Left renal cortex interstitium (tissue), 4 donors: ENCODE measurements at regions not wholly inside any gene's neighbourhood (a gene's known extent, or its start where the extent isn't known, plus 50 kb on each side); places are given as distances from the start of the nearest gene placed in this dataset.

Experiments used
- DNase-seq, 4 donors: peaks; one replicate each; pipeline ENCODE4 v3.0.0-alpha.2; 2013; ENCODE audit warnings: low read depth in 4 of 4, low spot score in 2 of 4, missing footprints in 1 of 4

DNA sequence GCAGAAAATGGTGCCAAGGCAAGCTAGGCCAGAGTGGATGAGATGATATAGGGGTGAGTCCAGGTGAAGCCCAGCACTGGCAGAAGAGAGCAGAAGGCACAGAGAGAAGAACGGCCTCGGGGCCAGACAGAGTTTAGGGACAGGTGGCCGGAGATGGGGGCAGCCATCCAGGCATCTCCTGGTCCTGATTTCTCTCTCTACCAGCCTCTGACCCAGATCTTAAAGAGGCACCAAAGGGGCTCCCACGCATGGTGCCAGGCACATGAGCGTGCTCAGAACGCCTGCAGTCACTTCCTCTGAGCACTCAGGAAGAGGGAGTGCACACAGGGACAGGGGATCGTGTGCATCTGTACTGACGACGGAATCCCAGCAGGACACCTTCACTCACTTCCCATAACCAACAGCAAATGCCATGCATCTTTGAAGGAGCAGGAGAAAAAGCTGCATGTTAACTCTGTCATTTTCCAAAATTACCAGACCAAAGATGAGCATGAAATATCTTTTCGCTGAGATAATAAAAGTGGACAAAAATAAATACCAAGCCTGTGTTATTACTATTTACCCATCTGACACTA lies 427.8 kb upstream of the MYT1L start:
- no peak for DNase-seq

DNA sequence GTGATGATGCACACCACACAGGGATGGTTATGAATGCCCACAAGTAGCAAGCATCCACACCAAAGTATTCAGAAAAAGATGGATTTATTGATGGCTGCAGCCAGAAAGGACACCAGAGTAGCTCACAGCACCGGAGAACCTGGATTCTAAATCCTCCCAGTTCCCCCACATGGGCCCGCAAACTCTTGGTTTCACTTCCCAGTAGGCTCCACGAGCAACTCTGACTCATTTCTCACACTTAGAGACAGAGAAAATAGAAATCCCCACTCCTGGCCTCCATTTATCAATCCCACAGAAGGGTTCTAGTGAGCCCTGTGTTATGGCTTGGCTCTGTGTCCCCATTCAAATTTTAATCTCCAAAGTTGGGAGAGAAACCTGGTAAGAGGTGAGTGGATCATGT lies 426.7 kb upstream of the MYT1L start:
- no peak for DNase-seq

- DNase-seq = no peak
Measured at GRCh38 chr2:2756886-2757285, 425.8 kb upstream of the MYT1L start.

DNA sequence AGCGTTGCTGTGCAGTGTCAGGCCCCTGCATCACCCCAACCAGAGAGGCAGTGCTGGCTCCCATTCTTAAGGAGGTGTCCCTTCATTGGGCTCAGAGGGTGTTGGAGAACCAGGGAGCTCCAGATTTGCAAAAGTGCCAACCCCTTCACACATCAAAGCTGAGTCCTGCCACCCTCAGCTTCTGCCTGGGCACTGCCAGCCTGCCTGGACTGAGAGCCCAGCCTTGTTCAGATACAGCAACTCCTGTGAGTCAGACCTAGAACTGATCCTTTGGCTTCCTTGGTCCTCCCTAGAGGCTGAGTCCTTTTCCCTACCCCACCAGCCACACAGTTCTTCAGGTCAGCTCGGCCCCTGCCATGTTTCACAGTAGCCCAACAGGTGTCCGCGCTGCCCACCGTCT lies 424.9 kb upstream of the MYT1L start:
- no peak for DNase-seq

GRCh38 chr2:2754940-2755339 lies 423.9 kb upstream of the MYT1L start:
- no peak for DNase-seq

- DNase-seq = no peak
Measured at GRCh38 chr2:2751715-2752315, 420.7 kb upstream of the MYT1L start.

- no peak for DNase-seq
Measured at GRCh38 chr2:2750867-2751714, 420.0 kb upstream of the MYT1L start.

DNA sequence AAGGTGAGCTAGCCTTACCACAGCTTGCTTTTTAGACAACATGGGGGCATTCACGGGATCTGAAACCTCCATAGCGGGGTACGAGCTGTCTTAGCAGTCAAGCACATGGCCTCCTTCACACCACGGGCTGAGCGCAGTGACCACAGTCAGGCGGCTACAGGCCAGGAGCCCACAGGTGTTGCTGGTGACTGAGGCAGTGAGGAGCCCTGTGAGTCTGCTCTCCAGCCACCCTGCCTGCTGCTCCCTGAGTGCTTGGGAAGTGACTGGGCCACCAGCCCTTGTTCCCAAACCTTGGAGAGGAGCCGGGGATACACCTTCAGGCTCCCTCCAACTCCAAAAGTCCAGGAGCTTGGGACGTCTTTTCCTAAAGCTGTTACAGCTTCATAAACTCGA lies 418.1 kb upstream of the MYT1L start:
- DNase-seq = no peak

GRCh38 chr2:2748399-2749205 lies 417.5 kb upstream of the MYT1L start:
- DNase-seq = no peak

GRCh38 chr2:2747797-2748301 lies 416.8 kb upstream of the MYT1L start:
- no peak for DNase-seq

DNA sequence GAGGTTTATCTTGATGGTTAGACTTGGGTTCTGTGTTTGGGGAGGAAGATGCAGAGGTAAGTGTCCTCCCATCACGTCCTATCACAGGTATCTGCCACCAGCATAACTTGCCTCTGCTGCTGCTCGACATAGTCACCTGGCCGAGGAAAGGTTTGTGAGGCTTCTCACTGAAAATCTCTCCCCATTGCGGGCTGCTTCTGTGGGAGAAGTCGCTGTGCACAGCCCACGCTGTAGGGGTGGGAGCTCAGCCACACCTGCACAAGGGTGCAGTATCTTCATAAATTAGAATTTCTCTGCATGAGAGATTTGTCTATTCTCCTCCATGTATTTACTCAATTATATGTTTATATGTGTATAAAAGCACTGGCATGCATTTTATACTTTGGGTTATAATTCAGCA lies 415.7 kb upstream of the MYT1L start:
- no peak for DNase-seq

DNA sequence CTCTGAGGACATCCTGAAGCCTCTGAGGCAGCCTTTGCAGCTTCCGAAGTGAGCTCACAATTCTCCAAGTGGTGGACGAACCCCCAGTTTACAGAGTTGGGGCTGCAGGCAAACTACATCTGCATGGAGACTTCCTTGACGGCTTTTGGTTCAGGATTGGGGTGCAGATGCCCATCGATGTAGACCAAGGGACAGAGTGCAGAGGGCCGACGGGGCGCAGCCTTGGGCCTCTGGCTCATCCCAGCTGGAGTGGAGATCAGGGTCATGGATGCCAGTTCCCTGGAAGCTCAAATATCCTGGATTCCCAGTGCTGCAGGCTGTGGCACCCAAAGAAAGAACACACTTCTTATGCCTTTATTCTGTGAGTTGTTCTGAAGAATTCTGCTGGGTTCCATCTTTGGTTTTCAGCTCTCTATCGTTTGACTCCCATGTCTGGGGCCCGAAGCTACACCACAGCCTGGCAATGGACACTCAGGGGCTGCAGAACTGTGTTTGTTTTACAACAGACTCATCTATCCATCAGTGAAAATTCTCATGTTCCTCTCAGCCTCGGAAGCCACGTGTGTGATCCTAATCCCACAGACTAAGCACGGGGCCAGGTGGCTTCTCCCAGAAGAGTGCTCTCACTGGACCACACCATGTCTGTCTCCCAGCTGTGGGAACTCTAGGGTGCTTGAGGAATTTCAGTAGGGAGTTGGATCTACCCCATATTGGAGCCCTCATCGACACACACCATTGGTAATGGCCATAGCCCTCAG lies 414.1 kb upstream of the MYT1L start:
- no peak for DNase-seq

- DNase-seq = no peak
Measured at GRCh38 chr2:2744107-2744506, 413.0 kb upstream of the MYT1L start.

GRCh38 chr2:2743164-2743571 lies 412.1 kb upstream of the MYT1L start:
- no peak for DNase-seq

DNA sequence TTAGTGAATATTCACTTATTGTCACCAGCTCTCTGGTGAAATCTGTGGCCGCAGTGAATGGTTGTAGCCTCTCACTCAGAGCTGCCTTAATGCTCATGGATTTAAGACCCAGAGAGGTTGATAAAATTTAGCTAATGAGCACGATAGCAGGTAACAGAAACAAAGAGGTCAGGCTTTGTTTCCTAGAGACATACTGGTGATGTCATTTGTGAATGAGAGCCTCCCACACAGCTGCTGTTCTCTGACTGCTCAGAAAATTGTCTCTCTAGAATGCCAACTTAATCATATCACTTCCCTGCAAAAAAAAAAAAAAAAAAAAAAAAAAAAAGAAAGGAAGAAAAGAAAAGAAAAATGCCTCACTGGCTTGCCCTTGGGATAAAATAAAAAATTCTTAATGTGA lies 411.7 kb upstream of the MYT1L start:
- DNase-seq = no peak

GRCh38 chr2:2740238-2740775 lies 409.2 kb upstream of the MYT1L start:
- DNase-seq = no peak

GRCh38 chr2:2739231-2739795 lies 408.2 kb upstream of the MYT1L start:
- no peak for DNase-seq

- no peak for DNase-seq
Measured at GRCh38 chr2:2738684-2739083, 407.6 kb upstream of the MYT1L start.

GRCh38 chr2:2738276-2738675 lies 407.2 kb upstream of the MYT1L start:
- no peak for DNase-seq

- DNase-seq = no peak
Measured at GRCh38 chr2:2735041-2735440, 404.0 kb upstream of the MYT1L start.
